GM18517 (cell line): ENCODE measurements at regions not wholly inside any gene's neighbourhood (a gene's known extent, or its start where the extent isn't known, plus 50 kb on each side); places are given as distances from the start of the nearest gene placed in this dataset.

Experiments
- ATAC-seq: cut with Tn5 transposase; IDR thresholded peaks from one replicate; pipeline ENCODE4 v1.9.1; 2021; ENCODE audit warnings: mild to moderate bottlenecking, moderate library complexity; ENCODE audit not compliant: unreplicated experiment

GRCh38 chr1:4500441-4500840 is 154.0 kb upstream of the AJAP1 start:
- ATAC-seq: no peak

DNA sequence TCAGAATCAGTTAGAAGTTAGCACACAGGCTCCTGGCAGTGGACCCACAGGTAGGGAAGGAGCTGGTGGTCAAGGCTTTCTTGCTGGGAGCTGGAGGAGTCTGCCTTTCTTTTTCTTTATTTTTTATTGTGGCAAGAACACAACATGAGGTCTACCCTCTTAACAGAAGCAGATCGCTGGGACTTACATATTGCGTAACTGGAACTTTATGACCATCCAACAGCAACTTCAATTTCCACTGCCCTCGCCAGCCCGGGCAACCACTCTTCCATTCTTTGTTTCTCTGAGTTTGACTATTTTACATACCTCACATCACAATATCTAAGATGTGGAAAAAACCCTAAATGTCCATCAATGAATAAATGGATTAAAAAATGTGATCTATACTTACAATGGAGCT is 147.8 kb upstream of the AJAP1 start:
- ATAC-seq: no peak

DNA sequence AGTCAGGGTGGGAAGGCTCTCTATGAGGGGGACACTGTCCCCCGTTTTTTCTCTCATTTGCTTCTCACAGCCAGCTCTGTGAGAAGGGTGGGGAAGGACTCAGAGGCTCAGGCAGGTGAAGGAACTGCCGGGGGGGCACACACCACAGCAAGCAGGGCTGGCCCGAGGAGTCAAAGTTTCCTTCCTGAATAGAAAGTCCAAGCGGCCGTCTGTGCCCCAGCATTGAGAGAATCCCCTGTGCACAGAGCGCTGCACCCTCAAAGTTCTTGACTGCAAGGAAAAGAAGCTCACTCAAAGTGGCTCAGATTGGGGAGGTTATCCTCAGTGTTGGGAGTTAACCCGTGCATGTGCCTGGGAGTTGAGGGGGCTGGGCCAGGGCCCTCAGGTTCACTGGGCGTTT is 145.2 kb upstream of the AJAP1 start:
- ATAC-seq: no peak

DNA sequence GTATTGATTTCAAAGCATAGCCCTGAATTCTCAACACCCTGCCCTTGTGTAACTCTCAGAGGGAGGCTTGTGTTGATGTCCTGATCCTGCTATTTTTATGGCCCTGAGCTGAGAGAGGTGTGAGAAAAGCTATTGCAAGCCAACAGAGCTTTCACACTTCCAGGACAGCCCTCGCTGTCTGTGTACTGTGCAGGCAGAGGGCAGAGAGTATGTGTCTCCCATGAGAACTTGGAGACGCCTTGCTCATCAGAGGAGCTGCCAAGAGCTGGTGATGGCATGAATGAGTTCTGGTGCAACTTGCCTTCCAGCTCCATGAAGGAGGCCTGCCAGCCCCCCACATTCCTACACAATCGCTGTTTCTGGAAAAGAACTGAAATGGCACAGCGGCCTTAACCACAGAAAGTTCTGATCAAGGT is 144.1 kb upstream of the AJAP1 start:
- ATAC-seq: no peak

- no peak for ATAC-seq
Measured at GRCh38 chr1:4511374-4511773, 143.0 kb upstream of the AJAP1 start.

- ATAC-seq: no peak
Measured at GRCh38 chr1:4512636-4513035, 141.8 kb upstream of the AJAP1 start.

- ATAC-seq: no peak
Measured at GRCh38 chr1:4513685-4514084, 140.7 kb upstream of the AJAP1 start.

DNA sequence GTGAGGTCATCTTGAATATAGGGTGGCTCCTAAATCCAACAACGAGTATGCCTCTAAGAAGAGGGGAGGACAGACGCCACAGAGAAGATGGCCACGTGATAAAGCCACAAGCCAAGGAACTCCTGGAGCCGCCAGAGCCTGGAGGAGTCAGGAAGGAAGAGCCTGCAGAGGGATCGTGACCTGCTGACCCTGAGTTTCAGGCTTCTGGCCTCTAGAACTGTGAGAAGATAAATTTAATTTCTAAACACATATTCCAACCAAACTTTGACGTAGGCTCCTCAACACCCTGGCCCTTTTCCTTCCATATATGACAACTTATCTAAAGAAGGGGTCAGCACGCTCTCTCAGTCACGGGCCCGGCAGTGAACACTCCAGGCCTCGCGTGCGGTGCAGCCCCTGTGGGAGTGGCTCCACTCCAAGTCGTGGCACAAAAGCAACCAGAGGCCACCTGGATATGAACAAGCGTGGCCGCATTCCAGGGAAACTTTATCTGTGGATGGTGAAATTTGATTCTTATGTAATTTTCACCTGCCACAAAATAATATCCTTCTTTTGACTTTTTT is 138.6 kb upstream of the AJAP1 start:
- no peak for ATAC-seq

GRCh38 chr1:4516596-4516995 is 137.8 kb upstream of the AJAP1 start:
- ATAC-seq: no peak

DNA sequence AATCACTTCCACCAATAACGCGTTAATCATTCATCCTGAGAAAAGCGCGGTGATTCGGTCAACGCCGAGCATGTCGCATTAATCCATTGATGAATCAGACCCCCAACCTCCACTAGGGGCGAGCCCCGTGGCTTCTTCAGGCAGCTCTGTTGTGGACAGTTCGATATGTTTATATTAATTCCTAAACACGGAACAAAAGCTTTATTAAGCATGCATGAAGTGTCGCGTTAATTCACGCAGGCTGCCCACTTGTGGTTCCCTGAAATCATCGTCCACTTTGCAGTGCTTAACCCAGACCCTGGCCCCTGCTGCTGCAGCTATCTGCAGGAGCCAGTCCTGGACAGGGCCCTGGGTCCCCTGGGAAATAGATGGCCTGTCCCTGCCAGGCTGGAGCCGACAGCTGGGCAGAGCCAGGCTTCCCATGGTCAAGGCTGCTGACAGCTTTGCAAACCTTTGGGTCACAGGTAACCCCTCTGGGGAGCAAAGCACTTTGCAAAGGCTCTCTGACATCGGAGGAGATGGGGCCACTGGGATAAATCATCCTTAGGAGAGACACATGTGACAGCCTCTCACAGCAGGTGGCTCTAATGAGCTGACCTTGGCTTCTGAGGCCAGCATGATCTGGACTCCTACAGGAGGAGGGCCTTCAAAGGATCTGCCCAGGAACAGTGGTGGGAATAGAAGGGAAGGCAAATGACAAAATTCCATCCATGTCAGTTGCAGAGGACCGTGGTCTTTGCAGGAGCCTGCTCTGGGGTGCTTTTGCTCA is 137.0 kb upstream of the AJAP1 start:
- ATAC-seq: no peak

DNA sequence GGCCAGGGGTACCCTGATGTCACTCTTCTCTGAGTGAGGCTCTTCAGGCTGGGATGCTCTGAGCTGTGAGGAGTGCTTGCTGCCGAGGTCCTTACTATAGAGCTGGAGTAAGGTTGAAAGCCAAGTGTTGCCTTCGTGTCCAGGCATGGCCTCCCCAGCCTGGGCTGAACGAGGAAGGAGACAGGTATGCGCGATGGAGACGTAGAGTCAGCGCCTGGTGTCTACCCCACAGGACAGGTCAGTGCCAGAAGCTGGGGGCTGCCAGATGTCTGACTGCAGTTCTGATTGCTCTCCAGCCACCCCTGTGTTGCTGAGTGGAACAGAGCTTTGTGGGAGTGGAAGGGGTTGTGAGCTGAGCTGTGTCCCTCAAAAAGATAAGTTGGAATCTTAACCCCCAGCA is 135.8 kb upstream of the AJAP1 start:
- no peak for ATAC-seq

DNA sequence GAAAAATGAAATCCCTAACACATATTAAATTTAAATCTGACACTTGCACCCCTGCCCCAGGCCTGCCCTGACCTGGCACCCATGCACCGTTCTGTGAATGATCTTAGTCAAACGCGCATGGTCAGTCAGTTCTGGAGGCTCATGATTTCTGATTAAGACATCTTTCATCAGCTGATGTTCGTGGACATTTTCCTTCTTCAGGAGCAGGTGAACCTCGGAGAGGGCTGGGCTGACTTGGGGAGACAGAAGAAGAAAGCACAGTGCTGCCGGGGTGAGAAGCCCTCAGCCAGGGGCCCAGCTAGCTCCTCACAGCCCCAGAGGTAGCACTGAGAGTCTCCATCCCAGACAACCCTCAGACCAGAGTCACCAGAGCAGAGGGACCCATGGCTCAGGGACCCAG is 134.5 kb upstream of the AJAP1 start:
- no peak for ATAC-seq

DNA sequence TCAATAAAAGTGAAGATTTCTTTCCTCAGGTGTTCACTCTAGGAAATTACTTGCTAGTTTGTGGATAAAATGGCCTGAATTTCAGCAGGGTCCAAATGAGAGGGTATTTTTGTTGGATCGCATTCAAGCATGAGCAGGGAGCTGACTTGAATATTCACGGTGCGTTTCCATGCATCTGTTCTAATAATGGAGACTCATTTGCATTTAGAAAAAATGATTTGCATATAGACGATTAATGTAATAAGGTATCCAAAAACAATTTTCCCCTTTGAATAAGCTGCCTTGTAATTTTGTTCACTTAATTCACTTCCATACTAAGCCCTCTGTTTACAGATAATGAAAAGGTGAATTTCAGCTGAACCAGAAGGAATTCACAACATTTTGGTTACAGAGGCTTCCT is 130.9 kb upstream of the AJAP1 start:
- no peak for ATAC-seq

- ATAC-seq: no peak
Measured at GRCh38 chr1:4526747-4527146, 127.7 kb upstream of the AJAP1 start.

DNA sequence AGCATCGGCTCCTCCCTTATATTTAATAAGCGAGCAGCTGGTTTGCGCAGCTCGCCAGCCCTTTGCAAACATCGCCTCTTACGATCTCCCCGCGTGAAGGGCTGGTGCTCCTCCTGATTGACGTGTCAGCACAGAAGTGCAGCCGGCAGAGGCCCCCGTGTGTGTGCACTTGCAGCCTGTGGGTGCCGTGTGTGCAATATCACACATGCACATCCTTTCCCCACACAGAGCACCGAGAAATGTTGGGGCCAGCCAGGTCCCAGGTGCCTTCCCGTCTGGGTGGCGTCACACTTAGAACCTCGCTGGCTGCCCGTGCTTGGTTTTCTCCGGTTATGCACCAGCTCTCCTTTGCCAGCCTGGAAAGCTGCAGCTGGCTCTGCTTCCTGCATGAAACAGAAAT is 126.6 kb upstream of the AJAP1 start:
- ATAC-seq: no peak

- ATAC-seq: no peak
Measured at GRCh38 chr1:4528590-4528989, 125.8 kb upstream of the AJAP1 start.

DNA sequence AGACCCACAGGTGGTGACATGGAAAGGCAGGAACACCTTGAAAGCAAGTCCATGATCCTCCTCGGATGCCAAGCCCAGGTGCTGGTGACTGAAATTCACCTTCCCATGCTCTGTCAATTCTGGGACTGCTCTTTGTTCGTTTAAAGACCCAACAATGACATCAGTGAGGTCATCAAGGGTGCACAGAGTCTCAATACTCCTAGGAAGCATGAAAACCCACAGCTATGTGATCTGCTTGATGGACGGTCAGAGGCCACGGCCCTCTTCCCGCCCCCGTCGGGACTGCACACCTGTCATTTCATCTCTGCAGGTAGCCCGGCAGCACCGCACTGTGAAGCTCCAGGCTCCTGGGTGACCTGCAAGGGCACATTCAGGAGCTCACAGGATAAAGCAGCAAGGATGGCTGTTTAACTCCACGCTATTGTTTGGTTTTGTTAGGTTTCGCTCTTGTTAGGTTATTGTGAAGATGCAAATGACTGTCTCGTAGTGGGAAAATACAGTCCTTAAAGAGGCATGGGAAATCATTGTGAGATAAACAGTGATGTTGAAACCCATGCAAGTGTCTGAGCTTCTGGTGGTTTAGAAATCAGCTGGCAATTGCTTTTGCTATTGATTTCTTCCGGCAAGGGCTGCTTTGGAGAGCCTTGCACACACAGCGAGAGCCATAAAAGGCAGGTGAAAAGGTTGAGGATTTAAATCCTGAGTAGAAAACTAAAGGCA is 124.8 kb upstream of the AJAP1 start:
- ATAC-seq: no peak

- no peak for ATAC-seq
Measured at GRCh38 chr1:4530166-4530785, 124.1 kb upstream of the AJAP1 start.

DNA sequence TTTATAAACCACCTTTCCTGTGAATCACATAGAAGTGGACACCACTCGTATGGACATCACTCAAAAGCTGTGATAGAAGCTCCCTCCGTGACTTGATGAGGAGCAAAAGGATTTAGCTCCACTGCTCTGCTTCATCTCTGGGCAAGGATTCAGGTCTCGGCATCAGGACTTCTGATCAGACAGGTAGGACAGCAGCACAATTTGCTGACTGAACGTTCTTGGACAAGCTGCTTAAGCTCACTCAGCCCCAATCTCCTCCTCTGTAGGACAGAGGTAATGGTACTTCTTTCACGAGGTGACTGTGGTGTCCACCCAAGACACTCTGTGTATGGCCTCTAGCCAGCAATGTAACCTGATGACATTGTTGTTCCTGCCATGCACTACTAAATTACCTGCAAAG is 122.6 kb upstream of the AJAP1 start:
- ATAC-seq: no peak

DNA sequence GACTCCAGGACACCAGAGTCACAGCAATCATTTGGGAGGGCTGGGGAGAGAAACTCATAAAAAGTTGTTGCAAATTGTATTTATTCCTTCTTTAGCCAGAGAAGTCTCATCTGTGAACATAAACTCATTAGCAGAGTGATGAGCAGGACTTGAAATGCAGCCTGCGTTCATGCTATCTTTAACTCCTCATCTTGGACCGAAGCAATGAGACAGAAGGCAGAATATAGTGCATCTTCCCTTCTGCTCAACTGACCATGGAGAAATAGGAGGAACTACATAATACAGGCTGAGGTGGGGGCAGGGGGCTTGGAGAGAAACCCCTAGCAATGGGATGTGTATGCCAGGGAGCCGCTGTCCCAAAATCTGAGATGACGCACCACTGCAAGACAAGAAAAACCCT is 121.8 kb upstream of the AJAP1 start:
- no peak for ATAC-seq

GRCh38 chr1:4546911-4547310 is 107.5 kb upstream of the AJAP1 start:
- no peak for ATAC-seq

DNA sequence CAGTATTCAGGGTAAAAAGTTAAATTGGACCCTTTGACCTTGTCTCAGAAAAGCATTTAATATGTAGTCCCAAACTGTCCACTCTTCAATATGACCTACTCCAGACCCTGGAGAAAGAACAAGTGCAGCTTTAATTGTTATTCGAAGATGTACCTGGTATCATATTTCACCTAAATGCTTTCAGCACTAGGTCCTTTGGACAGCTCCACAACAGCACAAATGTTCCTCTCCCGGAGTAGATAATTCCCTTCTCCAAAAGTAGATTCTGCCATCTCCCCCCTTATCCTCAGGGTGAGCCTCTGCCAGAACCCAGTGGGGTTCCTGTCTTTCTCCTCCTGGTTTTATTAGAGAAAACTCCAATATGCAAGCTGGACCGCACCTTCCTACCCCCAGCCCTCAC is 104.5 kb upstream of the AJAP1 start:
- ATAC-seq: no peak
